Stimulated activated CD4-positive, alpha-beta T cell treated with anti-CD3 and anti-CD28 coated beads, Interleukin-15, amount 100 ng/mL, for 48 hours (primary cell): ENCODE measurements at regions not wholly inside any gene's neighbourhood (a gene's known extent, or its start where the extent isn't known, plus 50 kb on each side); places are given as distances from the start of the nearest gene placed in this dataset.

Experiments used
- DNase-seq, 2 donors: peaks; one replicate each; pipeline ENCODE4 v3.0.0-alpha.2; 2020; ENCODE audit warnings: low read depth in 2 of 2

GRCh38 chr2:8392098-8392866 is 289.6 kb upstream of the ID2 start:
- DNase-seq = no peak

GRCh38 chr2:8393506-8393905 is 288.4 kb upstream of the ID2 start:
- no peak for DNase-seq

- no peak for DNase-seq
Measured at GRCh38 chr2:8394131-8394530, 287.7 kb upstream of the ID2 start.

- DNase-seq = no peak
Measured at GRCh38 chr2:8394569-8395359, 287.1 kb upstream of the ID2 start.

GRCh38 chr2:8395718-8396117 is 286.1 kb upstream of the ID2 start:
- no peak for DNase-seq

GRCh38 chr2:8398040-8398668 is 283.7 kb upstream of the ID2 start:
- no peak for DNase-seq

- no peak for DNase-seq
Measured at GRCh38 chr2:8399731-8400130, 282.1 kb upstream of the ID2 start.

GRCh38 chr2:8400196-8400595 is 281.7 kb upstream of the ID2 start:
- no peak for DNase-seq

GRCh38 chr2:8402222-8402621 is 279.6 kb upstream of the ID2 start:
- DNase-seq = no peak

- no peak for DNase-seq
Measured at GRCh38 chr2:8403876-8404275, 278.0 kb upstream of the ID2 start.

- no peak for DNase-seq
Measured at GRCh38 chr2:8405334-8405733, 276.5 kb upstream of the ID2 start.

GRCh38 chr2:8406271-8406670 is 275.6 kb upstream of the ID2 start:
- no peak for DNase-seq

GRCh38 chr2:8407332-8407731 is 274.5 kb upstream of the ID2 start:
- no peak for DNase-seq

- peak; percentile 71 to 81 for DNase-seq
Measured at GRCh38 chr2:8408560-8409460, 273.0 kb upstream of the ID2 start.

- DNase-seq = no peak
Measured at GRCh38 chr2:8409461-8410260, 272.2 kb upstream of the ID2 start.

GRCh38 chr2:8412082-8412481 is 269.8 kb upstream of the ID2 start:
- DNase-seq = no peak

- DNase-seq = no peak
Measured at GRCh38 chr2:8412586-8412985, 269.3 kb upstream of the ID2 start.

GRCh38 chr2:8413589-8414135 is 268.2 kb upstream of the ID2 start:
- DNase-seq = no peak

- DNase-seq = no peak
Measured at GRCh38 chr2:8414946-8415879, 266.6 kb upstream of the ID2 start.
